ENCODE measurements at regions not wholly inside any gene's neighbourhood (a gene's known extent, or its start where the extent isn't known, plus 50 kb on each side); places are given as distances from the start of the nearest gene placed in this dataset.

DNA sequence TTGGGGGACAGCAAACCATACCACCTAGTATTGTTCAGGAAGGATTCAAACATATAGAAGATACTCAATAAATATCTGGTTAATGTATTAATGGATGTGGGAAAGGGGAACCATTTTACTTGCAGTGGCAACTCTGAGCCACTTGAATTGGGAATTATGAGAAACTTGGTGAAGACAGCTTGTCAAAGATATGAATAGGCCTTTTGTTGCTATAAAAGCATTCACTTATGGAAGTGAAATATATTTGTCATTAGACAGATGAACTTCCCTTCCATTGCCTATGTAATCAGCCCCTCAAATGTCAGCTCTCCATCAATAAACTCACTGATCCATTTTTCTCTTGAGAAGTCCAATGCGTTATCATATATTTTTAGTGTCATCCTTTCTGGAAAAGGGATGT, 56.1 kb downstream of the GPR85 start:
- in situ Hi-C loops (cut with MboI; ENCODE audit: low sequenced_read_pairs) = no loop called here

- in situ Hi-C loops (cut with MboI; ENCODE audit: low sequenced_read_pairs) = no loop called here
These were observed 59.7 kb downstream of the GPR85 start for GRCh38 chr7:113026941-113027340.

GRCh38 chr7:113017144-113017857, 69.3 kb downstream of the GPR85 start:
- in situ Hi-C loops (cut with MboI; ENCODE audit: low sequenced_read_pairs) = loop anchor here (25.0 kb wide), 2 partner anchors 270 to 395 kb away; no protein-coding TSS in a partner anchor

DNA sequence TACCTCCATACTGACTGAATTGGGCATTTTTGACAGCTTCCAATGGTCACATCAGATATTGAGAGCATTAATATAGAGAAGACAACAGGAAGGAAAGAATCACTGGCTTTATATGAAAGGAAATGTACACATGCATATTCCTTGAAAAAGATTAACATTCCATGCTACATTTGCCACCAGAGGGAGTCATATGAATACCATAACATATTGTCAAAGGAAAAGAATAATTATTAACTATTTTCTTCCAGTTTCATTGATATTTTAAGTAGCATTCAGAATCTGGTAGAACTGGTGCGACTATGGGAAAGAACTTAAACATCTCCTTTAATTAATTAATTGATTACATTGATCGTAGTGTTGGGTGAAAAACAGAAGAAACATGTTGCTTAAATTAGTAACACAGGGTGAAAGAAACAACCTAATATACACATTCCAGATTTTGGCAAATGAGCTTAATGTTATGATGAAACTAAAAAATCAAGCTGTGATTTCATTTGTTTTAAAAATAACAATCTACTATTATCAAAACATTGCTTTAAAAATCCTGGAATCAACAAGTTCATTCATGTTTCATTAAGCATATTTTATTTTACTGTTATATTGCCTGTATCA, 71.5 kb downstream of the GPR85 start:
- in situ Hi-C loops (cut with MboI; ENCODE audit: low sequenced_read_pairs) = loop anchor here (25.0 kb wide), 2 partner anchors 272 to 397 kb away; no protein-coding TSS in a partner anchor

DNA sequence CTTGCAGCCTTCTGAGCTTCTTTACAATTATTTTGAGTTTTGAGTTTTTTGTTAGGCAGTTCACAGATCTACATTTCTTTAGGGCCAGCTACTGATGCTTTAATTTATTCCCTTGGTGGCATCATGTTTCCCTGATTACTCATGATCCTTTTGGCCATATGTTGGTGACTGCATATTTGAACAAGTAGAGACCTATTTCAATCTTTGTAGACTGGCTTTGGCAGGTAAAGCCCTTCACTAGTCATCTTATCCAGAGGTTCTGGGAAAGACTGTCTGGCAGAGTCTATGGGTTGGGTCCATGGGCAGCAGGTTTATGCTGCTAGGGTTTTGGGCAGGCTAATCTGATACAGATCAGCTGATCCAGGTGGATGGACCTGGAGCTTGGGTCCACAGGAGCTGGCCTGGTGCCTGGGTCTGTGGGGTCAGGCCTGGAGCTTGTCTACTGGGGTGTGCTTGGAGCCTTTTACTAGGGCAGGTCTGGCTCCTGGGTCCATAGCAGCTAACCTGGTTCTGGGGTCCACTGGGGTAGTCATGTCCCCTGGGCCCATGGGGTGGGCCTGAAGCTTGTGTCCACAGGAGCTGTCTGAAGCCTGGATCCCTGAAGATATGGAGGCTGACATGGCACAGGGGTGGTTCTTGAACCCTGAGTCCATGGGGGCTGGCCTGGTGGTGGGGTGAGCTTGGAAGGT, 72.7 kb downstream of the GPR85 start:
- in situ Hi-C loops (cut with MboI; ENCODE audit: low sequenced_read_pairs) = loop anchor here (25.0 kb wide), 2 partner anchors 273 to 398 kb away; no protein-coding TSS in a partner anchor

DNA sequence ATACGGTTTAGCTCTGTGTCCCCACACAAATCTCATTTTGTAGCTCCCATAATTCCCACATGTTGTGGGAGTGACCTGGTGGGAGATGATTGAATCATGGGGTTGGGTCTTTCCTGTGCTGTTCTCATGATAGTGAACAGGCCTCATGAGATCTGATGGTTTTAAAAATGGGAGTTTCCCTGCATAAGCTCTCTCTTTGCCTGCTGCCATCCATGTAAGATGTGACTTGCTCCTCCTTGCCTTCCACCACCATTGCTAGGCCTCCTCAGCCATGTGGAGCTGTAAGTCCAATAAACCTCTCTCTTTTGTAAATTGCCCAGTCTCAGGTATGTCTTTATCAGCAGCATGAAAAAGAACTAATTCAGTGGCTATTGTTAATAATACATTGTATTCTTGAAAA, 73.8 kb downstream of the GPR85 start:
- in situ Hi-C loops (cut with MboI; ENCODE audit: low sequenced_read_pairs) = loop anchor here (25.0 kb wide), 2 partner anchors 274 to 399 kb away; no protein-coding TSS in a partner anchor

- in situ Hi-C loops (cut with MboI; ENCODE audit: low sequenced_read_pairs) = loop anchor here (25.0 kb wide), 2 partner anchors 277 to 402 kb away; no protein-coding TSS in a partner anchor
These were observed 76.2 kb downstream of the GPR85 start for GRCh38 chr7:113010377-113010776.

DNA sequence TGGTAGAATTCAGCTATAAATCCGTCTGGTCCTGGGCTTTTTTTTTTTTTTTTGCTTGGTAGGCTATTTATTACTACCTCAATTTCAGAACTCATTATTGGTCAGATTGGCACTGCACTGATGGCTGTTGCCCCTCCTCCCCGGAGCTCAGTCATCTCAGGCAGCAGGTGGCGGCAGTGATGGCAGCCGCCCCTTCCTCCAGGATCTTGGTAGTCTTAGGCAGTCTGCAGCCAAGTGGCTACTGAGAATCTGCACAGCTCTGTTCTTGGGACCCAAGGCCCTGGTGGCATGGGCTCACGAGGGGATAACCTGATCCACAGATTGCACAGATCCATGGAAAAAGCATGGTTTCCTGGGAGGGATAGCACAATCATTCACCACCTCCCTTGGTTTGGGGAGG, 77.9 kb downstream of the GPR85 start:
- in situ Hi-C loops (cut with MboI; ENCODE audit: low sequenced_read_pairs) = loop anchor here (25.0 kb wide), 2 partner anchors 279 to 404 kb away; no protein-coding TSS in a partner anchor

DNA sequence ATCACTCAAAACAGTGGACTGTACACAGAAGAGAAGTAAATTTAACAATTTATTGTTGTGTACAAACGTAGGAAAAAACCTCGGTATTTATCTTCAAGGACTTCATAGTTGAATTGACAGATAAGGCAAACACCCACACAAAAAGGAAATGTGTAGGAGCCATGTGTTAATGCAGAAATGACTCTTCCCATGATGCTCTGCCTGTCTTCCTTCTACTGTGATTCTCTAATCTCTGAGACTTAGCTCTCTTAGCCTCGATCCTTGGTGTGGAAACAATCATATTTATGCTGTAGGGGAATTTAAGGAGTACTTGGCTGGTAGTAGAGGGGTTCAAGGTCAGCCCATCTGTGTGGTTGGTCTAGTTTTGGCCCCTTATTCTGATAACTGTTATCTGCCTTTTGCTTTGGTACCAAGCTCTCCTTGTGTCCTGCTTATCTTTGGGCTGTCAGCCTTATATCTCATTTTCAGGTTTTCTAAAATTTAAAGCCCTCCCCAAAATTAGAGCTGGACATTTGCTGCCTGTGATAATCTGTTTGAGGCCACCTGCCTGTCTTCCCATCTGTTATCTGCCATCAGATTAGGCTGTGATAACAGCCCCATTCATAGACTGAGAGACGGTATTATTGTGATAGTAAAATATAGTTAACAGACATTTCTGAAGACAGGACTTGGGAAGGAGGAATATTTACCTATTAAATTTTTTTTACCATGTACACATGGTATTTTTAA, 81.7 kb downstream of the GPR85 start:
- in situ Hi-C loops (cut with MboI; ENCODE audit: low sequenced_read_pairs) = loop anchor here (25.0 kb wide), 2 partner anchors 282 to 407 kb away; no protein-coding TSS in a partner anchor

DNA sequence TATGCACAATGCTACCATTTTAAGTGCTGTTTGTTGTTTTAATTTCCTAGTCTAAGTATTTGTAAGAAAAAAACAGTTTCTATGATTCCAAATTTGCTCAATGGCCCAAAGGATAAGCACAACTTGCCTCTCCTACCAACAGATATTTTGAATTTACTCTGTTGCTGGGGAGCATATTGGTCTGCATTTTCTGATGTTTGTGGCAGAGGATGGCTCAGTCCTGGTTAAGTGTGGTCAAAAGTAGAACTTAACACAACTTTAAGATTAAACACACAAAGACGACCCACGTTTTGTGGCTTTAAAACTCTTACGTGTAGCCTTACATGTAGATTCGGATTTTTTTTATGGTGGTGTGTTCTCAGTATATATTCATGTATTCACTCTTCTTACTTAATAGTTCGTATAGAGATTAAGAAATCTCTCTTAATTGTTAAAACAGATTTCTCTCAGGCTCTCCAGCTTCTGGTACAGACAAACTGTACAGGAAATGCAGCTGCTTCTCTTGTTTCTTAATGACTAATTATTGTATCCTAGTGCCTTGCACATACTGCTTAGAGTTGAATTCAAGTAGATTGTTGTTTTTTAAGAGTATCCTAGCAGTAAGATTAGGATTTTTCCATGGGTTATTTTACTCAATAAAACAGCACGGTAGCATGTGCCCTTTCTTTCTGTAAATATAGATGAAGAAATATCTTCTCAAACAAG, 86.2 kb downstream of the GPR85 start:
- in situ Hi-C loops (cut with MboI; ENCODE audit: low sequenced_read_pairs) = loop anchor here (25.0 kb wide), 2 partner anchors 287 to 412 kb away; no protein-coding TSS in a partner anchor

- in situ Hi-C loops (cut with MboI; ENCODE audit: low sequenced_read_pairs) = no loop called here
These were observed 88.8 kb downstream of the GPR85 start for GRCh38 chr7:112997831-112998230.

GRCh38 chr7:112996331-112996871, 90.2 kb downstream of the GPR85 start:
- in situ Hi-C loops (cut with MboI; ENCODE audit: low sequenced_read_pairs) = no loop called here

- in situ Hi-C loops (cut with MboI; ENCODE audit: low sequenced_read_pairs) = no loop called here
These were observed 91.4 kb downstream of the GPR85 start for GRCh38 chr7:112995059-112995824.

DNA sequence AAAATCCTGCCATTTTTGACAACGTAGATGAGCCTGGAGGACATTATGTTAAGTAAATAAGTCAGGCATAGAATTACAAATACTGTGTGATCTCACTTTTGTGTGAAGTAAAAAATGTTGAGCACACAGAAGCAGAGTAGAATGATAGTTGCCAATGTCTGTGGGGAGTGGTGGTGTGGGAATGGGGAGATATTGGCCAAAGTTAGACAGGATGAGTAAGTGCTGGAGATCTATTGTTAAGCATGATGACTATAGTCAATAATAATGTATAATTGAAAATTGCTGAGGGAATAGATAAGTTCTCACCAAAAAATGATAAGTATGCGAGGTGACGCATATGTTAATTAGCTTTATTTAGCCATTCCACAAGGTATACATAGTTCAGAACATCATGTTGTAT, 92.0 kb downstream of the GPR85 start:
- in situ Hi-C loops (cut with MboI; ENCODE audit: low sequenced_read_pairs) = no loop called here

GRCh38 chr7:112990624-112991023, 96.0 kb downstream of the GPR85 start:
- in situ Hi-C loops (cut with MboI; ENCODE audit: low sequenced_read_pairs) = no loop called here

GRCh38 chr7:112989531-112989930, 97.1 kb downstream of the GPR85 start:
- in situ Hi-C loops (cut with MboI; ENCODE audit: low sequenced_read_pairs) = no loop called here

- in situ Hi-C loops (cut with MboI; ENCODE audit: low sequenced_read_pairs) = no loop called here
These were observed 99.5 kb downstream of the GPR85 start for GRCh38 chr7:112987171-112987570.

GRCh38 chr7:112986256-112987031, 100.2 kb downstream of the GPR85 start:
- in situ Hi-C loops (cut with MboI; ENCODE audit: low sequenced_read_pairs) = no loop called here

Data from HL-60/S4 (cell line).